Common myeloid progenitor, CD34-positive (primary cell): ENCODE measurements at regions not wholly inside any gene's neighbourhood (a gene's known extent, or its start where the extent isn't known, plus 50 kb on each side); places are given as distances from the start of the nearest gene placed in this dataset.
"Not testable (repeated sequence)": the region's sequence is repeated elsewhere in the genome, so short reads cannot be mapped to it uniquely, and the experiment has no call there.

Source experiments
- CTCF ChIA-PET: fragments of 350-600 bp; sonication (Branson Sonifier 250); formaldehyde crosslinking; loops from one replicate; lab custom pipeline; 2021; ENCODE audit warnings: antibody characterized with exemption; lab: Charles Lee
- POLR2A ChIA-PET: fragments of 350-600 bp; sonication (Branson Sonifier 250); formaldehyde crosslinking; loops from one replicate; lab custom pipeline; 2021; ENCODE audit warnings: antibody characterized with exemption; lab: Charles Lee
- DNase-seq, 3 donors: peaks; one replicate each; pipeline versions ENCODE4 v3.0.0 to v3.0.0-alpha.2; 2013
- H3K27ac ChIP-seq, 2 experiments: 1 replicate in 1 of 2; 2 replicates in 1 of 2; pipeline ENCODE4 v1.7.0; 2013; ENCODE audit warnings: inconsistent platforms in 2 of 2, low read length in 2 of 2, mild to moderate bottlenecking in 2 of 2, low read depth in 1 of 2, moderate library complexity in 1 of 2; ENCODE audit not compliant: severe bottlenecking in 2 of 2, insufficient read depth in 1 of 2, poor library complexity in 1 of 2
- H3K27me3 ChIP-seq, 5 experiments: replicated peaks in 2 of 5; 1 replicate in 3 of 5; 2 replicates in 2 of 5; pipeline versions ENCODE4 v1.6.1 to v1.7.0; 2013; ENCODE audit warnings: low read length in 4 of 5, mild to moderate bottlenecking in 2 of 5, moderate library complexity in 2 of 5, inconsistent platforms in 1 of 5; ENCODE audit not compliant: insufficient read depth in 5 of 5, control insufficient read depth in 4 of 5
- H3K36me3 ChIP-seq, 4 experiments: 1 replicate in 2 of 4; 2 replicates in 2 of 4; pipeline versions ENCODE4 v1.6.1 to v1.7.0; 2013; ENCODE audit warnings: low read length in 3 of 4, control low read depth in 1 of 4, mild to moderate bottlenecking in 1 of 4; ENCODE audit not compliant: control insufficient read depth in 4 of 4, insufficient read depth in 4 of 4
- H3K4me1 ChIP-seq, 4 experiments: 1 replicate in 3 of 4; 2 replicates in 1 of 4; pipeline versions ENCODE4 v1.6.1 to v1.7.1; 2013; ENCODE audit warnings: low read length in 3 of 4, mild to moderate bottlenecking in 3 of 4, control low read depth in 1 of 4, inconsistent platforms in 1 of 4, moderate library complexity in 1 of 4; ENCODE audit not compliant: control insufficient read depth in 4 of 4, insufficient read depth in 4 of 4; ENCODE audit errors: control extremely low read depth in 1 of 4
- H3K4me3 ChIP-seq, 7 experiments: 1 replicate in 4 of 7; 2 replicates in 3 of 7; pipeline versions ENCODE4 v1.5.1 to v1.7.0; 2013; ENCODE audit warnings: mild to moderate bottlenecking in 7 of 7, low read length in 6 of 7, moderate library complexity in 6 of 7, inconsistent platforms in 2 of 7, low read depth in 2 of 7, control low read depth in 1 of 7; ENCODE audit not compliant: insufficient read depth in 4 of 7, control insufficient read depth in 1 of 7; ENCODE audit errors: extremely low read depth in 1 of 7
- H3K9me3 ChIP-seq, 5 experiments: 1 replicate in 4 of 5; 2 replicates in 1 of 5; pipeline versions ENCODE4 v1.6.1 to v1.7.1; 2013; ENCODE audit warnings: low read length in 4 of 5, mild to moderate bottlenecking in 2 of 5, inconsistent platforms in 1 of 5, low read depth in 1 of 5, moderate library complexity in 1 of 5; ENCODE audit not compliant: control insufficient read depth in 4 of 5, insufficient read depth in 2 of 5; ENCODE audit errors: control extremely low read depth in 1 of 5
- WGBS: methylation state at CpG from one replicate; pipeline ENCODE4 v1.1.5; 2013; ENCODE audit not compliant: insufficient coverage; 5-methylcytosine and 5-hydroxymethylcytosine counted together

- H3K36me3 ChIP-seq, result no peaks in the 10 kb centered on the region
- peaks cover 0 to 2% (median 0%) of the 10 kb centered on the region in 5 experiments for H3K9me3 ChIP-seq
- WGBS, result no CpG with 5 or more reads among the region's 3 CpGs
- H3K27me3 ChIP-seq, result no peaks in the 10 kb centered on the region
- no peak for DNase-seq
- ChIA-PET POLR2A (no interaction called here), CTCF (no interaction called here)
- H3K27ac ChIP-seq, result no peak overlapping the region
- H3K4me1 ChIP-seq, result no peaks in the 10 kb centered on the region
- H3K4me3 ChIP-seq, result no peak overlapping the region
These were observed 695.0 kb downstream of the COL12A1 start for GRCh38 chr6:74510878-74511277.

- POLR2A ChIA-PET, result no interaction called here
- Histone ChIP-seq H3K9me3 (peaks cover 2 to 21% (median 9%) of the 10 kb centered on the region in 5 experiments), H3K27ac (no peak overlapping the region), H3K4me1 (no peaks in the 10 kb centered on the region), H3K36me3 (no peaks in the 10 kb centered on the region), H3K27me3 (no peaks in the 10 kb centered on the region), H3K4me3 (no peak overlapping the region)
- WGBS, result no CpG with 5 or more reads among the region's 1 CpG
- no peak for DNase-seq
- CTCF ChIA-PET, result no interaction called here
These were observed 698.2 kb downstream of the COL12A1 start for GRCh38 chr6:74507649-74508048.

GRCh38 chr6:74505391-74505790, 700.5 kb downstream of the COL12A1 start:
- no peaks in the 10 kb centered on the region for H3K27me3 ChIP-seq
- ChIA-PET POLR2A (no interaction called here), CTCF (no interaction called here)
- peaks cover 2 to 23% (median 9%) of the 10 kb centered on the region in 5 experiments for H3K9me3 ChIP-seq
- no peak overlapping the region for H3K4me3 ChIP-seq
- H3K4me1 ChIP-seq, result no peaks in the 10 kb centered on the region
- H3K36me3 ChIP-seq, result no peaks in the 10 kb centered on the region
- no peak overlapping the region for H3K27ac ChIP-seq
- DNase-seq, result no peak
- no CpG with 5 or more reads among the region's 1 CpG for WGBS

- no peak for DNase-seq
- WGBS, result 100% methylated on average over 1 of the region's 3 CpGs
- Histone ChIP-seq H3K9me3 (peaks cover 2 to 23% (median 9%) of the 10 kb centered on the region in 5 experiments), H3K36me3 (no peaks in the 10 kb centered on the region), H3K4me1 (no peaks in the 10 kb centered on the region), H3K27me3 (no peaks in the 10 kb centered on the region), H3K4me3 (no peak overlapping the region), H3K27ac (no peak overlapping the region)
- POLR2A ChIA-PET, result no interaction called here
- CTCF ChIA-PET, result no interaction called here
These were observed 700.9 kb downstream of the COL12A1 start for GRCh38 chr6:74504941-74505340.

- no peak overlapping the region for H3K4me3 ChIP-seq
- no peak for DNase-seq
- CTCF ChIA-PET, result no interaction called here
- no peak overlapping the region for H3K27ac ChIP-seq
- H3K36me3 ChIP-seq, result no peaks in the 10 kb centered on the region
- H3K9me3 ChIP-seq, result no peaks in the 10 kb centered on the region
- H3K27me3 ChIP-seq, result no peaks in the 10 kb centered on the region
- H3K4me1 ChIP-seq, result no peaks in the 10 kb centered on the region
- 33% methylated on average over 1 of the region's 1 CpG for WGBS
- POLR2A ChIA-PET, result no interaction called here
These were observed 713.3 kb downstream of the COL12A1 start for GRCh38 chr6:74492587-74492986.

GRCh38 chr6:74491844-74492374, 713.9 kb downstream of the COL12A1 start:
- Histone ChIP-seq H3K4me1 (no peaks in the 10 kb centered on the region), H3K27ac (no peak overlapping the region), H3K27me3 (no peaks in the 10 kb centered on the region), H3K9me3 (no peaks in the 10 kb centered on the region), H3K4me3 (no peak overlapping the region), H3K36me3 (no peaks in the 10 kb centered on the region)
- WGBS, result 89% methylated on average over 1 of the region's 2 CpGs
- POLR2A ChIA-PET, result no interaction called here
- CTCF ChIA-PET, result no interaction called here
- no peak for DNase-seq

- H3K4me1 ChIP-seq, CTCF ChIA-PET, DNase-seq, H3K9me3 ChIP-seq, H3K27ac ChIP-seq, H3K27me3 ChIP-seq, H3K4me3 ChIP-seq, POLR2A ChIA-PET, H3K36me3 ChIP-seq: not testable (repeated sequence)
- WGBS, result 100% methylated on average over 4 of the region's 13 CpGs
These were observed 717.1 kb downstream of the COL12A1 start for GRCh38 chr6:74488726-74489125.
